HG03378 (cell line): ENCODE measurements at regions not wholly inside any gene's neighbourhood (a gene's known extent, or its start where the extent isn't known, plus 50 kb on each side); places are given as distances from the start of the nearest gene placed in this dataset.
"Not testable (repeated sequence)": the region's sequence is repeated elsewhere in the genome, so short reads cannot be mapped to it uniquely, and the experiment has no call there.

Experiments used
- ATAC-seq: cut with Tn5 transposase; IDR thresholded peaks from one replicate; pipeline ENCODE4 v1.9.1; 2021; ENCODE audit warnings: mild to moderate bottlenecking, moderate library complexity; ENCODE audit not compliant: unreplicated experiment

- no peak for ATAC-seq
Observed at GRCh38 chr1:224061436-224061835, 52.5 kb upstream of the FBXO28 start.

GRCh38 chr1:224059897-224060427 lies 53.9 kb upstream of the FBXO28 start:
- ATAC-seq = no peak

- no peak for ATAC-seq
Observed at GRCh38 chr1:224058303-224058702, 55.6 kb upstream of the FBXO28 start.

- no peak for ATAC-seq
Observed at GRCh38 chr1:224057461-224058199, 56.3 kb upstream of the FBXO28 start.

GRCh38 chr1:224054611-224055010 lies 59.3 kb upstream of the FBXO28 start:
- ATAC-seq = no peak

- no peak for ATAC-seq
Observed at GRCh38 chr1:224054012-224054411, 59.9 kb upstream of the FBXO28 start.

- ATAC-seq = no peak
Observed at GRCh38 chr1:224053456-224053855, 60.5 kb upstream of the FBXO28 start.

GRCh38 chr1:224052772-224053171 lies 61.1 kb upstream of the FBXO28 start:
- ATAC-seq = no peak

- ATAC-seq = not testable (repeated sequence)
Observed at GRCh38 chr1:224051782-224052181, 62.1 kb upstream of the FBXO28 start.

- ATAC-seq = no peak
Observed at GRCh38 chr1:224051086-224051406, 62.9 kb upstream of the FBXO28 start.

- ATAC-seq = no peak
Observed at GRCh38 chr1:224047538-224047937, 66.4 kb upstream of the FBXO28 start.

- ATAC-seq = no peak
Observed at GRCh38 chr1:224045556-224045955, 68.4 kb upstream of the FBXO28 start.

- ATAC-seq = no peak
Observed at GRCh38 chr1:224044420-224044819, 69.5 kb upstream of the FBXO28 start.

GRCh38 chr1:224042557-224043118 lies 71.3 kb upstream of the FBXO28 start:
- no peak for ATAC-seq

- ATAC-seq = no peak
Observed at GRCh38 chr1:224041032-224041431, 72.9 kb upstream of the FBXO28 start.

GRCh38 chr1:224040423-224040822 lies 73.5 kb upstream of the FBXO28 start:
- ATAC-seq = not testable (repeated sequence)

GRCh38 chr1:224040006-224040405 lies 73.9 kb upstream of the FBXO28 start:
- ATAC-seq = not testable (repeated sequence)

- not testable (repeated sequence) for ATAC-seq
Observed at GRCh38 chr1:224038832-224039231, 75.1 kb upstream of the FBXO28 start.

- not testable (repeated sequence) for ATAC-seq
Observed at GRCh38 chr1:224037362-224037761, 76.5 kb upstream of the FBXO28 start.

- ATAC-seq = not testable (repeated sequence)
Observed at GRCh38 chr1:224032608-224033276, 81.2 kb upstream of the FBXO28 start.

- ATAC-seq = not testable (repeated sequence)
Observed at GRCh38 chr1:224031986-224032385, 81.9 kb upstream of the FBXO28 start.

GRCh38 chr1:224030257-224030656 lies 83.7 kb upstream of the FBXO28 start:
- not testable (repeated sequence) for ATAC-seq
